Esophagus squamous epithelium (tissue), 4 donors: ENCODE measurements at regions not wholly inside any gene's neighbourhood (a gene's known extent, or its start where the extent isn't known, plus 50 kb on each side); places are given as distances from the start of the nearest gene placed in this dataset.

Experiments used
- CTCF ChIP-seq, 6 experiments: fragments of 450-650 bp in 4 of 6; fragments of 200-600 bp in 2 of 6; sonication (generic) in 2 of 6; IDR thresholded peaks; one replicate each; pipeline ENCODE4 v1.5.1; 2016 to 2019; ENCODE audit warnings: antibody characterized with exemption in 6 of 6, mild to moderate bottlenecking in 4 of 6, moderate library complexity in 4 of 6
- POLR2A ChIP-seq, 4 donors: fragments of 450-650 bp; IDR thresholded peaks; one replicate each; pipeline ENCODE4 v1.6.1; 2017; ENCODE audit warnings: antibody characterized with exemption in 4 of 4, mild to moderate bottlenecking in 4 of 4, moderate library complexity in 3 of 4

- no peak for TF ChIP-seq CTCF (IDR thresholded peaks at IDR 0.05)
- TF ChIP-seq POLR2A (IDR thresholded peaks at IDR 0.05) = no peak
Observed at GRCh38 chr14:21891921-21892320, 218.3 kb upstream of the OR4E1 start.
